Subcutaneous abdominal adipose tissue (tissue), 5 donors: ENCODE measurements at regions not wholly inside any gene's neighbourhood (a gene's known extent, or its start where the extent isn't known, plus 50 kb on each side); places are given as distances from the start of the nearest gene placed in this dataset.
"Not testable (repeated sequence)": the region's sequence is repeated elsewhere in the genome, so short reads cannot be mapped to it uniquely, and the experiment has no call there.

ENCODE experiments used
- H3K27ac ChIP-seq: one replicate; pipeline ENCODE4 v1.7.0; 2013; ENCODE audit warnings: low read depth, mild to moderate bottlenecking, inconsistent platforms, low read length, moderate library complexity
- H3K27me3 ChIP-seq, 5 donors: one replicate each; pipeline ENCODE4 v1.7.0; 2013; ENCODE audit warnings: low read length in 5 of 5, inconsistent platforms in 1 of 5; ENCODE audit not compliant: control insufficient read depth in 5 of 5, insufficient read depth in 4 of 5
- H3K36me3 ChIP-seq, 5 donors: one replicate each; pipeline ENCODE4 v1.7.0; 2013; ENCODE audit warnings: low read length in 5 of 5; ENCODE audit not compliant: control insufficient read depth in 5 of 5, insufficient read depth in 5 of 5
- H3K4me1 ChIP-seq, 5 donors: one replicate each; pipeline ENCODE4 v1.7.0; 2013; ENCODE audit warnings: low read length in 5 of 5, mild to moderate bottlenecking in 3 of 5, moderate library complexity in 1 of 5; ENCODE audit not compliant: control insufficient read depth in 5 of 5, insufficient read depth in 5 of 5
- H3K4me3 ChIP-seq, 5 donors: one replicate each; pipeline ENCODE4 v1.7.0; 2013; ENCODE audit warnings: low read length in 5 of 5, low read depth in 1 of 5
- H3K9ac ChIP-seq, 5 donors: one replicate each; pipeline ENCODE4 v1.7.0; 2013; ENCODE audit warnings: low read length in 5 of 5, mild to moderate bottlenecking in 4 of 5, moderate library complexity in 3 of 5
- H3K9me3 ChIP-seq, 5 donors: one replicate each; pipeline ENCODE4 v1.7.0; 2013; ENCODE audit warnings: low read length in 5 of 5; ENCODE audit not compliant: control insufficient read depth in 5 of 5
- donor health status: healthy.
- donor health status: healthy.
- donor health status: healthy.
- donor health status: healthy.
- donor health status: healthy.

- Histone ChIP-seq H3K27ac (no peak overlapping the region), H3K36me3 (no peaks in the 10 kb centered on the region), H3K4me1 (no peaks in the 10 kb centered on the region), H3K4me3 (no peak overlapping the region), H3K9ac (no peak overlapping the region), H3K9me3 (peaks cover 0 to 3% (median 0%) of the 10 kb centered on the region in 5 donors), H3K27me3 (no peaks in the 10 kb centered on the region)
Observed at GRCh38 chr6:74177506-74177905, 481.5 kb downstream of the CD109 start.

- H3K9me3 ChIP-seq, H3K9ac ChIP-seq, H3K27me3 ChIP-seq, H3K4me3 ChIP-seq, H3K27ac ChIP-seq, H3K36me3 ChIP-seq, H3K4me1 ChIP-seq: not testable (repeated sequence)
Observed at GRCh38 chr6:74170550-74170949, 474.5 kb downstream of the CD109 start.

- H3K27ac ChIP-seq, result no peak overlapping the region
- peaks cover 0 to 9% (median 8%) of the 10 kb centered on the region in 5 donors for H3K4me1 ChIP-seq
- H3K36me3 ChIP-seq, result no peaks in the 10 kb centered on the region
- H3K9ac ChIP-seq, result no peak overlapping the region
- no peak overlapping the region for H3K4me3 ChIP-seq
- no peaks in the 10 kb centered on the region for H3K9me3 ChIP-seq
- no peaks in the 10 kb centered on the region for H3K27me3 ChIP-seq
Observed at GRCh38 chr6:74170118-74170517, 474.1 kb downstream of the CD109 start.

GRCh38 chr6:74167976-74168375 is 472.0 kb downstream of the CD109 start:
- no peak overlapping the region for H3K27ac ChIP-seq

GRCh38 chr6:74167511-74167910 is 471.5 kb downstream of the CD109 start:
- H3K9me3 ChIP-seq, result no peaks in the 10 kb centered on the region
- H3K4me1 ChIP-seq, result peaks cover 0 to 9% (median 8%) of the 10 kb centered on the region in 5 donors
- H3K27ac ChIP-seq, result no peak overlapping the region
- no peaks in the 10 kb centered on the region for H3K27me3 ChIP-seq
- H3K9ac ChIP-seq, result no peak overlapping the region
- no peak overlapping the region for H3K4me3 ChIP-seq
- no peaks in the 10 kb centered on the region for H3K36me3 ChIP-seq

More at GRCh38 chr6:74167976-74168375, 472.0 kb downstream of the CD109 start:
- no peaks in the 10 kb centered on the region for H3K36me3 ChIP-seq
- H3K27me3 ChIP-seq, result no peaks in the 10 kb centered on the region
- H3K9ac ChIP-seq, result no peak overlapping the region
- H3K9me3 ChIP-seq, result no peaks in the 10 kb centered on the region
- H3K4me1 ChIP-seq, result peaks cover 0 to 9% (median 8%) of the 10 kb centered on the region in 5 donors
- no peak overlapping the region for H3K4me3 ChIP-seq

- Histone ChIP-seq H3K27ac (no peak overlapping the region), H3K4me1 (peaks cover 0 to 9% (median 8%) of the 10 kb centered on the region in 5 donors), H3K9me3 (no peaks in the 10 kb centered on the region), H3K9ac (no peak overlapping the region), H3K4me3 (no peak overlapping the region), H3K36me3 (no peaks in the 10 kb centered on the region), H3K27me3 (no peaks in the 10 kb centered on the region)
Observed at GRCh38 chr6:74166849-74167248, 470.8 kb downstream of the CD109 start.

- no peak overlapping the region for H3K9ac ChIP-seq
Observed at GRCh38 chr6:74161380-74161779, 465.4 kb downstream of the CD109 start.

GRCh38 chr6:74152096-74152675 is 456.2 kb downstream of the CD109 start:
- H3K36me3 ChIP-seq, result no peaks in the 10 kb centered on the region
- H3K27ac ChIP-seq, result no peak overlapping the region
- H3K9ac ChIP-seq, result no peak overlapping the region
- H3K4me1 ChIP-seq, result no peaks in the 10 kb centered on the region
- no peaks in the 10 kb centered on the region for H3K9me3 ChIP-seq
- no peak overlapping the region for H3K4me3 ChIP-seq
- peaks cover 0 to 2% (median 0%) of the 10 kb centered on the region in 5 donors for H3K27me3 ChIP-seq

More at GRCh38 chr6:74161380-74161779, 465.4 kb downstream of the CD109 start:
- no peaks in the 10 kb centered on the region for H3K36me3 ChIP-seq
- H3K27me3 ChIP-seq, result no peaks in the 10 kb centered on the region
- no peak overlapping the region for H3K27ac ChIP-seq
- no peaks in the 10 kb centered on the region for H3K4me1 ChIP-seq
- no peaks in the 10 kb centered on the region for H3K9me3 ChIP-seq
- H3K4me3 ChIP-seq, result no peak overlapping the region

GRCh38 chr6:74145931-74146330 is 449.9 kb downstream of the CD109 start:
- Histone ChIP-seq H3K9me3 (no peaks in the 10 kb centered on the region), H3K27ac (no peak overlapping the region), H3K9ac (no peak overlapping the region), H3K27me3 (no peaks in the 10 kb centered on the region), H3K4me1 (no peaks in the 10 kb centered on the region), H3K36me3 (no peaks in the 10 kb centered on the region), H3K4me3 (no peak overlapping the region)

GRCh38 chr6:74137911-74138310 is 441.9 kb downstream of the CD109 start:
- H3K4me1 ChIP-seq, result peaks cover 0 to 4% (median 0%) of the 10 kb centered on the region in 5 donors
- H3K9me3 ChIP-seq, result peaks cover 0 to 7% (median 3%) of the 10 kb centered on the region in 5 donors
- H3K27me3 ChIP-seq, result no peaks in the 10 kb centered on the region
- H3K27ac ChIP-seq, result no peak overlapping the region
- no peaks in the 10 kb centered on the region for H3K36me3 ChIP-seq
- no peak overlapping the region for H3K9ac ChIP-seq
- no peak overlapping the region for H3K4me3 ChIP-seq
